Nephron progenitor cell (in vitro differentiated cells): ENCODE measurements at regions not wholly inside any gene's neighbourhood (a gene's known extent, or its start where the extent isn't known, plus 50 kb on each side); places are given as distances from the start of the nearest gene placed in this dataset.

Experiments
- DNase-seq: peaks from one replicate; pipeline ENCODE4 v3.0.0; 2021
- H3K27ac Mint-ChIP-seq: 2 replicates; pipeline ENCODE4 v1.8.0; 2021; ENCODE audit warnings: mild to moderate bottlenecking, moderate library complexity, mixed read lengths
- H3K27me3 Mint-ChIP-seq: 2 replicates; pipeline ENCODE4 v1.8.0; 2021; ENCODE audit warnings: mild to moderate bottlenecking, low read depth, mixed read lengths; ENCODE audit not compliant: poor library complexity
- H3K36me3 Mint-ChIP-seq: 2 replicates; pipeline ENCODE4 v1.8.0; 2021; ENCODE audit warnings: low read depth, mixed read lengths
- H3K4me1 Mint-ChIP-seq: 2 replicates; pipeline ENCODE4 v1.8.0; 2021; ENCODE audit warnings: mixed read lengths
- H3K4me3 Mint-ChIP-seq: 2 replicates; pipeline ENCODE4 v1.8.0; 2021; ENCODE audit warnings: mild to moderate bottlenecking, moderate library complexity, mixed read lengths
- H3K9me3 Mint-ChIP-seq: 2 replicates; pipeline ENCODE4 v1.8.0; 2021; ENCODE audit warnings: mild to moderate bottlenecking, moderate library complexity, mixed read lengths
- TF ChIP-seq, protein P1 (sequence below): fragments of 200-600 bp; sonication (generic); IDR thresholded peaks from 2 replicates; pipeline ENCODE4 v1.5.0; 2021; ENCODE audit warnings: antibody characterized with exemption

DNA sequence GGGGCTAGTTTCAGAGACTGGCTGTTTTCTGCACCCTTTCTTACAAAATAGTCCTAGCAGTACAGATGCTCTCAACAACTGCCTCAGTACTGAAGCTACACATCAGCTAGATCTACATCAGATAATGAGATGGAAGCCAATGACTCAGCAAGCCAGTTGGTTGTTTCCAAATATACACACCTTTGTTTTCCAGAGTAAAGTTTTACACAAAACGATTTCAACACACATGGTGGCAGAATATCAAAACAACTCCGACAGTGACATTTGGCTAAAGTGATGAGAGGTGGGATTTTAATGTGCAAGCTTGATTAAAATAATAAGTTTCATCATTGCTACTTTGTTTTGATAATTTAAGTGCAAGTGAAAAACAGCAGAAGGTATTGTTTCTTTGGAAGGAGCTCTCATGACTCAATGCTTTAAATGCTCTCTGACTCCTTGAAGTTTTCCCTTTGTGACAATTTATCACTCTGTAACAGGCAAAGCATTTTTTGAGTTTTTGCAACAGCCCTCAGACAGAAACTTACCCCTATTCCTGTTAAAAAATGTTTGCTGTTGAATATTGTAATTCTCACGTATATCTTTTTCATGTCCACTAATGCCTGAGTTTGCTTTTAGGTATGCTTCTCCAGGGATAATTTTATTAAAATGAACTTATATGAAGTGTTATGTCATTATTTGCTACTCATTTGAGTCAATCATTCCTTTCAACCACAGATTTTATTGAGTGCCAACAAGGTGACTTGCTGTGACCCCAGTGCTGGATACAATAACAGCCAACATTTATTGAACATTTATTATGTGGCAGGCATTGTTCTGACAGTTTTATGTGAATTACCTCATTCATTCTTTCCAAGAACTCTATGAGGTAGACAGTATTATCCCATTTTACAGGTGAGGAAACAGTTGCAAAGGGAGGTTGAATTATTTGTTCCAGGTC lies 882.0 kb downstream of the TFAP2A start:
- TF ChIP-seq, protein P1, sequence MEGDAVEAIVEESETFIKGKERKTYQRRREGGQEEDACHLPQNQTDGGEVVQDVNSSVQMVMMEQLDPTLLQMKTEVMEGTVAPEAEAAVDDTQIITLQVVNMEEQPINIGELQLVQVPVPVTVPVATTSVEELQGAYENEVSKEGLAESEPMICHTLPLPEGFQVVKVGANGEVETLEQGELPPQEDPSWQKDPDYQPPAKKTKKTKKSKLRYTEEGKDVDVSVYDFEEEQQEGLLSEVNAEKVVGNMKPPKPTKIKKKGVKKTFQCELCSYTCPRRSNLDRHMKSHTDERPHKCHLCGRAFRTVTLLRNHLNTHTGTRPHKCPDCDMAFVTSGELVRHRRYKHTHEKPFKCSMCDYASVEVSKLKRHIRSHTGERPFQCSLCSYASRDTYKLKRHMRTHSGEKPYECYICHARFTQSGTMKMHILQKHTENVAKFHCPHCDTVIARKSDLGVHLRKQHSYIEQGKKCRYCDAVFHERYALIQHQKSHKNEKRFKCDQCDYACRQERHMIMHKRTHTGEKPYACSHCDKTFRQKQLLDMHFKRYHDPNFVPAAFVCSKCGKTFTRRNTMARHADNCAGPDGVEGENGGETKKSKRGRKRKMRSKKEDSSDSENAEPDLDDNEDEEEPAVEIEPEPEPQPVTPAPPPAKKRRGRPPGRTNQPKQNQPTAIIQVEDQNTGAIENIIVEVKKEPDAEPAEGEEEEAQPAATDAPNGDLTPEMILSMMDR: no peak
- H3K4me1 Mint-ChIP-seq: no peaks in the 10 kb centered on the region
- H3K4me3 Mint-ChIP-seq: no peak overlapping the region
- peaks cover 6% of the 10 kb centered on the region for H3K27me3 Mint-ChIP-seq
- no peaks in the 10 kb centered on the region for H3K36me3 Mint-ChIP-seq
- DNase-seq: no peak
- peaks cover 8% of the 10 kb centered on the region for H3K9me3 Mint-ChIP-seq
- H3K27ac Mint-ChIP-seq: no peak overlapping the region

DNA sequence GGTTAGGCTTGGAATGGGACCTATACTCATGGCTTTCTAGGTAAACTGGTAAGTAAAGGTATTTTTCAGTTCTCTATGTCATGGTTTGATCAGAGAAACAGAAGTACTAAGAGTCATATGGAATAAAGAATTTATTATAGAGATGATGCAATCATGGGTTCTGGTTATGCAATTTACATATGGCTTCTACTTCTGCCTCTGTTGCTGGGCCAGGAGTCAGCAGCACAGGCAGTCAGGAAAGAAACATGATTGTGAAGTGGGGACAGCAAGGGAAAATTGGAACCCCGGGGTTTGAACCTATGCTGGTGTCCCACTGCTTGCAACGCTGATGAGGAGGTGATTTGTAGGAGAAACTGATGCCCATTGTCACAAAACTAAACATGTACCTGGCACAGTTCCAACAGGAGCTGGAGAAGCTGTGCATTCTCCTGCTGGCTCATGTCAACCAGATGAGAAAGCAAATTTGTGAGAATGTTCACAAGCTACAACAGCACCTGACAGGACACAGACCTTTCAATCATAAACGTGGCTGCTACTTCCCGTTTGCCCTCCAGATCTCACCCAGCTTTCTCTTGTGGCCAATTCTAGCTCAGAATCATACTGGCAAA lies 887.1 kb downstream of the TFAP2A start:
- H3K4me1 Mint-ChIP-seq: no peaks in the 10 kb centered on the region
- H3K27me3 Mint-ChIP-seq: peaks cover 4% of the 10 kb centered on the region
- TF ChIP-seq, protein P1: no peak
- no peak overlapping the region for H3K27ac Mint-ChIP-seq
- no peaks in the 10 kb centered on the region for H3K36me3 Mint-ChIP-seq
- H3K4me3 Mint-ChIP-seq: no peak overlapping the region
- H3K9me3 Mint-ChIP-seq: peaks cover 8% of the 10 kb centered on the region
- DNase-seq: no peak

DNA sequence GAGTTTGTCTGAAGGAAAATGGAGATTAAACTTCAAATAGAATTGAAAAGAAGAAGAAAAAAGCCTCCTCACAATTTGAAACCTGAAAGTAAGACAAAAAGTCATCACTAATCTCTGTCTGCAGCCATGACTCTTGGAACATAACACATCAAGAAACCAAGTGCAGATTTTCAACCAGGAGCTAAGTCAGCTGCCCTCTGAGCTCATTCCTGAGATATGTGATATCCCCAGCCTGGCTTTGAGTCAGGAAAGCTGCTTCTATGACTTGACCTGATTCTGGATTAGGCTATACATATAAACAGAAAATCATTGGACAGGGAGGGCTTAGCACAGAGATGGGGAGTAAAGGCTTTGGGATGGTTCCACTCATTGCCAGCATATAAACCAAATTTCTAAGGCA lies 891.4 kb downstream of the TFAP2A start:
- no peak overlapping the region for H3K27ac Mint-ChIP-seq
- H3K36me3 Mint-ChIP-seq: no peaks in the 10 kb centered on the region
- peaks cover 8% of the 10 kb centered on the region for H3K4me1 Mint-ChIP-seq
- no peak overlapping the region for H3K4me3 Mint-ChIP-seq
- peaks cover 4% of the 10 kb centered on the region for H3K27me3 Mint-ChIP-seq
- TF ChIP-seq, protein P1: no peak
- DNase-seq: no peak
- no peaks in the 10 kb centered on the region for H3K9me3 Mint-ChIP-seq

DNA sequence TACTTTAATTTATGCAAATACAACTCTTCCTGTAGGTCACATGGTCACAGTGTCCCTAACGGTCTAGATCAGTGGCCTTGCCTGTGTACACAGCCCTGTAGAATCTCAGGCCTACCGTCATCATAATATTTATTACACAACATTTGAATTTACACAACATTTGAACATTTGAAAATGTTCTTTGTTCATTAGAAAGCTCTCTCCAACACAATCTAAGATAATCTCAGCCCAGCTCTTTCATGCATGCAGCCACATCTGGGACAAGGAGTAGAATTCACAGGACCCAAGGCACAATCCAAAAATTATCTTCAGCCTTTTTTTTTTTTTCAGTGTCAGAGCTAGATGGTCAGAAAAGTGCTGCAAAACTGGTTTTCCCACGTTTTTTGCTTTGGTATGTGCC lies 892.8 kb downstream of the TFAP2A start:
- no peaks in the 10 kb centered on the region for H3K27me3 Mint-ChIP-seq
- no peaks in the 10 kb centered on the region for H3K36me3 Mint-ChIP-seq
- no peaks in the 10 kb centered on the region for H3K9me3 Mint-ChIP-seq
- TF ChIP-seq, protein P1: no peak
- H3K27ac Mint-ChIP-seq: no peak overlapping the region
- peaks cover 8% of the 10 kb centered on the region for H3K4me1 Mint-ChIP-seq
- DNase-seq: no peak
- no peak overlapping the region for H3K4me3 Mint-ChIP-seq

DNA sequence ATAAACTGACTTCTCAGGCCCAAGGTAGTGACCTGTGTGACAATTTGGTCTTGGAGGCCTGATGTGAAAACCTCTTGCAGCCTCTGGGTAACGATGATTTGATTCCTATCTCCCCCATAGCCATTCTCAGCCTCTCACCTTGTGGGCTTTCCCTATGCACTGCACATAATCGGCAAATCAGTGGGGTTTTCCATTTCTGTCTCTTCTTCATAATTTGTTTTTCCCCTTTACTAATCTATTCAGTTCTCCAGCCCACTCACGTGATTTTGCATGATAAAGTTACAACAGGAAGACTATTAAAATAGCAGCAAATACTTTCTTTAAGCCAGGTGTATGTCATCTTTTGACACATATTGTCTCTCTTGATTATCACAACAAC lies 893.7 kb downstream of the TFAP2A start:
- DNase-seq: no peak
- Mint-ChIP-seq H3K27me3 (no peaks in the 10 kb centered on the region), H3K4me1 (peaks cover 16% of the 10 kb centered on the region), H3K36me3 (no peaks in the 10 kb centered on the region), H3K9me3 (no peaks in the 10 kb centered on the region), H3K4me3 (no peak overlapping the region), H3K27ac (no peak overlapping the region)
- TF ChIP-seq, protein P1: no peak
